A549 (cell line): ENCODE measurements at regions not wholly inside any gene's neighbourhood (a gene's known extent, or its start where the extent isn't known, plus 50 kb on each side); places are given as distances from the start of the nearest gene placed in this dataset.

Source experiments
- BHLHE40 ChIP-seq: IDR thresholded peaks from 2 replicates; pipeline ENCODE4 v1.6.1; 2012; ENCODE audit warnings: low read depth, low read length, inconsistent platforms
- CHD2 ChIP-seq: fragments of 150-350 bp; IDR thresholded peaks from 2 replicates; pipeline ENCODE4 v1.6.1; 2014; ENCODE audit warnings: low read length; ENCODE audit not compliant: partially characterized antibody
- EP300 ChIP-seq, 2 experiments: fragments of >200 bp; sonication (Bioruptor Twin); formaldehyde crosslinking; IDR thresholded peaks; 2 replicates in 1 of 2; 3 replicates in 1 of 2; pipeline ENCODE4 v1.6.1; 2016 to 2017
- JUN ChIP-seq, 2 experiments: fragments of >200 bp; sonication (Bioruptor Twin); formaldehyde crosslinking; IDR thresholded peaks; 2 replicates in 1 of 2; 3 replicates in 1 of 2; pipeline ENCODE4 v1.6.1; 2016 to 2017
- KDM1A ChIP-seq: fragments of 200-600 bp; sonication (generic); IDR thresholded peaks from 2 replicates; pipeline ENCODE4 v1.6.1; 2016; ENCODE audit warnings: low read depth, mild to moderate bottlenecking
- RAD21 ChIP-seq, 2 experiments: fragments of >200 bp in 1 of 2; sonication (Bioruptor Twin) in 1 of 2; formaldehyde crosslinking in 1 of 2; IDR thresholded peaks in 1 of 2; conservative IDR thresholded peaks in 1 of 2; 2 replicates in 1 of 2; 3 replicates in 1 of 2; pipeline ENCODE4 v1.6.1; 2012 to 2018; ENCODE audit warnings: inconsistent platforms in 1 of 2
- RARB ChIP-seq: fragments of 250-450 bp; sonication (Bioruptor Pico); IDR thresholded peaks from 2 replicates; pipeline ENCODE4 v1.8.0; 2021; ENCODE audit warnings: mild to moderate bottlenecking, moderate library complexity
- RCOR1 ChIP-seq: fragments of 150-350 bp; IDR thresholded peaks from 2 replicates; pipeline ENCODE4 v1.6.1; 2014; ENCODE audit warnings: antibody characterized with exemption, low read length, low read depth
- RFX5 ChIP-seq: fragments of 450-650 bp; IDR thresholded peaks from 2 replicates; pipeline ENCODE4 v1.7.1; 2014; ENCODE audit warnings: antibody characterized with exemption, mild to moderate bottlenecking, moderate library complexity
- RNF2 ChIP-seq: fragments of 200-600 bp; sonication (generic); IDR thresholded peaks from 2 replicates; pipeline ENCODE4 v1.6.1; 2016; ENCODE audit warnings: low read depth, mild to moderate bottlenecking, antibody characterized with exemption, moderate library complexity, borderline replicate concordance
- TF ChIP-seq, protein P1 (sequence below): fragments of >200 bp; sonication (Bioruptor Twin); formaldehyde crosslinking; IDR thresholded peaks from 3 replicates; pipeline ENCODE4 v1.5.1; 2016
- TF ChIP-seq, protein P2 (sequence below): fragments of 450-650 bp; IDR thresholded peaks from 2 replicates; pipeline ENCODE4 v1.6.1; 2014; ENCODE audit warnings: antibody characterized with exemption
- TF ChIP-seq, protein P3 (sequence below): IDR thresholded peaks from 2 replicates; pipeline ENCODE4 v1.6.1; 2012
- TF ChIP-seq, protein P4 (sequence below): IDR thresholded peaks from 2 replicates; pipeline ENCODE4 v1.6.1; 2012; ENCODE audit warnings: low read depth, borderline replicate concordance

DNA sequence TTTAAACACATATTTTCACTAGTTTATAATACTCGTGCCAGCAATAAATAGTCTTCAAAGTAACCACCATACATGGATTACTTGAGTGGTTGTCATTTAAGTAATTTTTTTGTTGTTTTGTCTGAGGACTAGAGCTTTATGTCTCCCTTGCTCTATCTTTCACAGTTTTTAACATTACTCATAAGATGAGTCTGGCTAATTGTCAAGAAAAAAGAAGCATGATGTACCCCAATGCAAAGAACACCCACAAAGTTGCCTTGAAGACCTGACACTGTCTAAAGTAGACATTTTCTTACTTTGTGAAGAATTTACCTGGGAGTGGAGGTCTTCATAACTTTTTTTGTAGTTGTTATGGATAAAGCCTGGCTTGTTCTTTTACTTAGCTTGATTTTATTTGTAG is 210.4 kb upstream of the BRINP3 start:
- TF ChIP-seq BHLHE40 (no peak), CHD2 (no peak), RAD21 (conservative IDR thresholded peaks at IDR 0.05 in 1 of 2, IDR thresholded peaks at IDR 0.05 in 1 of 2) (no peak), JUN (IDR thresholded peaks at IDR 0.05) (no peak), RCOR1 (no peak), RFX5 (no peak), KDM1A (no peak), RNF2 (no peak), EP300 (IDR thresholded peaks at IDR 0.05) (no peak), RARB (CRISPR knock-in tag) (no peak)
- TF ChIP-seq, protein P1, sequence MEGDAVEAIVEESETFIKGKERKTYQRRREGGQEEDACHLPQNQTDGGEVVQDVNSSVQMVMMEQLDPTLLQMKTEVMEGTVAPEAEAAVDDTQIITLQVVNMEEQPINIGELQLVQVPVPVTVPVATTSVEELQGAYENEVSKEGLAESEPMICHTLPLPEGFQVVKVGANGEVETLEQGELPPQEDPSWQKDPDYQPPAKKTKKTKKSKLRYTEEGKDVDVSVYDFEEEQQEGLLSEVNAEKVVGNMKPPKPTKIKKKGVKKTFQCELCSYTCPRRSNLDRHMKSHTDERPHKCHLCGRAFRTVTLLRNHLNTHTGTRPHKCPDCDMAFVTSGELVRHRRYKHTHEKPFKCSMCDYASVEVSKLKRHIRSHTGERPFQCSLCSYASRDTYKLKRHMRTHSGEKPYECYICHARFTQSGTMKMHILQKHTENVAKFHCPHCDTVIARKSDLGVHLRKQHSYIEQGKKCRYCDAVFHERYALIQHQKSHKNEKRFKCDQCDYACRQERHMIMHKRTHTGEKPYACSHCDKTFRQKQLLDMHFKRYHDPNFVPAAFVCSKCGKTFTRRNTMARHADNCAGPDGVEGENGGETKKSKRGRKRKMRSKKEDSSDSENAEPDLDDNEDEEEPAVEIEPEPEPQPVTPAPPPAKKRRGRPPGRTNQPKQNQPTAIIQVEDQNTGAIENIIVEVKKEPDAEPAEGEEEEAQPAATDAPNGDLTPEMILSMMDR: no peak
- TF ChIP-seq, protein P2, sequence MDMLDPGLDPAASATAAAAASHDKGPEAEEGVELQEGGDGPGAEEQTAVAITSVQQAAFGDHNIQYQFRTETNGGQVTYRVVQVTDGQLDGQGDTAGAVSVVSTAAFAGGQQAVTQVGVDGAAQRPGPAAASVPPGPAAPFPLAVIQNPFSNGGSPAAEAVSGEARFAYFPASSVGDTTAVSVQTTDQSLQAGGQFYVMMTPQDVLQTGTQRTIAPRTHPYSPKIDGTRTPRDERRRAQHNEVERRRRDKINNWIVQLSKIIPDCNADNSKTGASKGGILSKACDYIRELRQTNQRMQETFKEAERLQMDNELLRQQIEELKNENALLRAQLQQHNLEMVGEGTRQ: no peak
- TF ChIP-seq, protein P3, sequence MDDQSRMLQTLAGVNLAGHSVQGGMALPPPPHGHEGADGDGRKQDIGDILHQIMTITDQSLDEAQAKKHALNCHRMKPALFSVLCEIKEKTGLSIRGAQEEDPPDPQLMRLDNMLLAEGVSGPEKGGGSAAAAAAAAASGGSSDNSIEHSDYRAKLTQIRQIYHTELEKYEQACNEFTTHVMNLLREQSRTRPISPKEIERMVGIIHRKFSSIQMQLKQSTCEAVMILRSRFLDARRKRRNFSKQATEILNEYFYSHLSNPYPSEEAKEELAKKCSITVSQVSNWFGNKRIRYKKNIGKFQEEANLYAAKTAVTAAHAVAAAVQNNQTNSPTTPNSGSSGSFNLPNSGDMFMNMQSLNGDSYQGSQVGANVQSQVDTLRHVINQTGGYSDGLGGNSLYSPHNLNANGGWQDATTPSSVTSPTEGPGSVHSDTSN: no peak
- TF ChIP-seq, protein P4, sequence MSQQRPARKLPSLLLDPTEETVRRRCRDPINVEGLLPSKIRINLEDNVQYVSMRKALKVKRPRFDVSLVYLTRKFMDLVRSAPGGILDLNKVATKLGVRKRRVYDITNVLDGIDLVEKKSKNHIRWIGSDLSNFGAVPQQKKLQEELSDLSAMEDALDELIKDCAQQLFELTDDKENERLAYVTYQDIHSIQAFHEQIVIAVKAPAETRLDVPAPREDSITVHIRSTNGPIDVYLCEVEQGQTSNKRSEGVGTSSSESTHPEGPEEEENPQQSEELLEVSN: no peak
